IMR-90 (cell line): ENCODE measurements at regions not wholly inside any gene's neighbourhood (a gene's known extent, or its start where the extent isn't known, plus 50 kb on each side); places are given as distances from the start of the nearest gene placed in this dataset.

ENCODE experiments used
- CEBPB ChIP-seq: IDR thresholded peaks from 2 replicates; pipeline ENCODE4 v1.6.1; 2012; ENCODE audit warnings: low read depth, low read length, improper control_type of control experiment
- CTCF ChIP-seq: conservative IDR thresholded peaks from 2 replicates; pipeline ENCODE4 v1.5.1; 2012; ENCODE audit warnings: mild to moderate bottlenecking, low read depth, low read length, improper control_type of control experiment
- MAFK ChIP-seq: IDR thresholded peaks from 2 replicates; pipeline ENCODE4 v1.6.1; 2012; ENCODE audit warnings: low read depth, low read length, improper control_type of control experiment
- POLR2A ChIP-seq: IDR thresholded peaks from 2 replicates; pipeline ENCODE4 v1.6.1; 2012; ENCODE audit warnings: mild to moderate bottlenecking, low read depth, low read length
- RAD21 ChIP-seq: IDR thresholded peaks from 2 replicates; pipeline ENCODE4 v1.6.1; 2012; ENCODE audit warnings: low read length, improper control_type of control experiment
- USF2 ChIP-seq: fragments of 150-350 bp; IDR thresholded peaks from 2 replicates; pipeline ENCODE4 v1.6.1; 2017; ENCODE audit warnings: mild to moderate bottlenecking, antibody characterized with exemption, low read length, low read depth

DNA sequence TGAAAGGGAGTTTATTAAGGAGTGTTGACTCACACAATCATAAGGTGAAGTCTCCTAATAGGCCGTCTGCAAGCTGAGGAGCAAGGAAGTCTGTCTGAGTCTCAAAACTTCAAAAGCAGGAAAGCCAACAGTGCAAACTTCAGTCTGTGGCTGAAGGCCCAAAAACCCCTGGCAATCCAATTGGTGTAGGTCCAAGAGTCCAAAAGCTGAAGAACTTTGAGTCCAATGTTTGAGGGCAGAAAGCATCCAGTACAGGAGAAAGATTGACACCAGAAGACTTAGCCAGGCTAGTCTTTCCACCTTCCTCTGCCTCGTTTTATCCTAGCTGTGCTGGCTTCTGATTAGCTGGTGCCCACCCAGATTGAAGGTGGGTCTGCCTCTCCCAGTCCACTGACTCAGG lies 535.2 kb downstream of the ARAP2 start:
- TF ChIP-seq CTCF (no peak), CEBPB (no peak), USF2 (no peak), RAD21 (no peak), POLR2A (no peak), MAFK (no peak)
